Breast epithelium (tissue), 4 donors: ENCODE measurements at regions not wholly inside any gene's neighbourhood (a gene's known extent, or its start where the extent isn't known, plus 50 kb on each side); places are given as distances from the start of the nearest gene placed in this dataset.

ENCODE experiments used
- DNase-seq, 2 donors: peaks; one replicate each; pipeline ENCODE4 v3.0.0-alpha.2; 2019; ENCODE audit warnings: low spot score in 2 of 2
- H3K27ac ChIP-seq, 2 donors: fragments of 200-600 bp; sonication (generic) in 1 of 2; one replicate each; pipeline ENCODE4 v1.5.1; 2016 to 2019; ENCODE audit warnings: mild to moderate bottlenecking in 1 of 2
- H3K27me3 ChIP-seq, 2 donors: fragments of 200-600 bp; sonication (generic) in 1 of 2; one replicate each; pipeline versions ENCODE4 v1.5.1 to v1.6.0; 2017 to 2019; ENCODE audit warnings: control low read depth in 1 of 2, mild to moderate bottlenecking in 1 of 2
- H3K36me3 ChIP-seq: fragments of 200-600 bp; one replicate; pipeline ENCODE4 v1.5.1; 2019
- H3K4me1 ChIP-seq, 2 donors: fragments of 200-600 bp; sonication (generic); one replicate each; pipeline ENCODE4 v1.5.1; 2016 to 2019; ENCODE audit warnings: control low read depth in 1 of 2
- H3K4me3 ChIP-seq, 3 donors: fragments of 200-600 bp; sonication (generic); 1 replicate in 2 of 3; 2 replicates in 1 of 3; pipeline ENCODE4 v1.5.1; 2016 to 2019; ENCODE audit warnings: mild to moderate bottlenecking in 3 of 3, moderate library complexity in 2 of 3
- H3K9me3 ChIP-seq, 2 donors: fragments of 200-600 bp; sonication (generic) in 1 of 2; one replicate each; pipeline ENCODE4 v1.5.1; 2016 to 2019; ENCODE audit warnings: control low read depth in 1 of 2
- POLR2A ChIP-seq: fragments of 450-650 bp; IDR thresholded peaks from one replicate; pipeline ENCODE4 v1.6.1; 2016; ENCODE audit warnings: antibody characterized with exemption, mild to moderate bottlenecking, moderate library complexity
- POLR2AphosphoS5 ChIP-seq, 3 donors: sonication (generic); formaldehyde crosslinking; IDR thresholded peaks; one replicate each; pipeline ENCODE4 v1.6.1; 2017; ENCODE audit warnings: antibody characterized with exemption in 3 of 3
- intact Hi-C: fragments of 100-400 bp; cut with DNase I; formaldehyde crosslinking; loops from one replicate; pipeline ENCODE4 v1.15.1; 2023; ENCODE audit warnings: low total_unique reads
- TF ChIP-seq, protein P1 (sequence below), 3 donors: fragments of 450-650 bp; IDR thresholded peaks; one replicate each; pipeline ENCODE4 v1.5.1; 2016 to 2017; ENCODE audit warnings: antibody characterized with exemption in 3 of 3, mild to moderate bottlenecking in 3 of 3, moderate library complexity in 3 of 3

DNA sequence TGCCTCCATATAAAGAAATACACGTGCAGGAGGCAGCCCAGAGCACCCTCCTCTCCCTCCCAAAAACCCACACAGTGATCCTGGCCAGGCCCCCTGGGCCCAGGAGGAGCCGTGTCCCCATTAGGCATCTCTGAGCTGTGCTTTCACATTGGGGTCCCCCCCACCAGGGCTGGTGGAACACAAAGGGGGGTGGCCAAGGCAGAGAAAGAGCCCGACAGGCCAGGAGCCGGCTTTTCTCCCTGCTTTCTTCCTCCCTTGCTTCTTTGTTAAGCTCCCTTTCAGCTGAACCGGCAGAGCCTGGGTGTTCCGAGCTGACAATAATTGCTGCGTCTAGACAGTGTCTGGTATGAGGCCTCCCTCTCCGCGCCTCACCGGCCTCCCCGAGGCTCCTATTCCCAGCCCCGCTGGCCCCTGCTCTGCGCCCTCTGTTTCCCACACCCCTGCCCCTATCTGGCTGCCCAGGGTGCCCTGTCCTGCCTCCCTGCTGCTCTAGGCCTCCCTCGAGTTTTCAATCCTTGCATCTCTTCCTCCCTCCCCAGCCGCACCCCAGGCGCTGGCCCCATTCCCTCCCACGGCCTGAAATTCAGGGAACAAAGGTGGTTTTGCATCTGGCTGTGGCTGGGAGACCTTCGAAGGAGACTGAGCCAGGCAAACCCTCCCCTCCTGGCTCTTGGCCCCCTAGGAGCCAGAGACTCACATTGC is 120.6 kb downstream of the C9orf50 start:
- DNase-seq, result no peak
- no peak for TF ChIP-seq POLR2AphosphoS5 (IDR thresholded peaks at IDR 0.05)
- H3K27ac ChIP-seq, result peak overlapping the region; percentile 100
- H3K4me3 ChIP-seq, result peak overlapping the region in 1 of 3 donors; percentile 13
- H3K36me3 ChIP-seq, result no peaks in the 10 kb centered on the region
- H3K4me1 ChIP-seq, result peaks cover 17 to 18% of the 10 kb centered on the region in 2 donors
- no peaks in the 10 kb centered on the region for H3K27me3 ChIP-seq
- intact Hi-C loops, result no loop called here
- H3K9me3 ChIP-seq, result no peaks in the 10 kb centered on the region

DNA sequence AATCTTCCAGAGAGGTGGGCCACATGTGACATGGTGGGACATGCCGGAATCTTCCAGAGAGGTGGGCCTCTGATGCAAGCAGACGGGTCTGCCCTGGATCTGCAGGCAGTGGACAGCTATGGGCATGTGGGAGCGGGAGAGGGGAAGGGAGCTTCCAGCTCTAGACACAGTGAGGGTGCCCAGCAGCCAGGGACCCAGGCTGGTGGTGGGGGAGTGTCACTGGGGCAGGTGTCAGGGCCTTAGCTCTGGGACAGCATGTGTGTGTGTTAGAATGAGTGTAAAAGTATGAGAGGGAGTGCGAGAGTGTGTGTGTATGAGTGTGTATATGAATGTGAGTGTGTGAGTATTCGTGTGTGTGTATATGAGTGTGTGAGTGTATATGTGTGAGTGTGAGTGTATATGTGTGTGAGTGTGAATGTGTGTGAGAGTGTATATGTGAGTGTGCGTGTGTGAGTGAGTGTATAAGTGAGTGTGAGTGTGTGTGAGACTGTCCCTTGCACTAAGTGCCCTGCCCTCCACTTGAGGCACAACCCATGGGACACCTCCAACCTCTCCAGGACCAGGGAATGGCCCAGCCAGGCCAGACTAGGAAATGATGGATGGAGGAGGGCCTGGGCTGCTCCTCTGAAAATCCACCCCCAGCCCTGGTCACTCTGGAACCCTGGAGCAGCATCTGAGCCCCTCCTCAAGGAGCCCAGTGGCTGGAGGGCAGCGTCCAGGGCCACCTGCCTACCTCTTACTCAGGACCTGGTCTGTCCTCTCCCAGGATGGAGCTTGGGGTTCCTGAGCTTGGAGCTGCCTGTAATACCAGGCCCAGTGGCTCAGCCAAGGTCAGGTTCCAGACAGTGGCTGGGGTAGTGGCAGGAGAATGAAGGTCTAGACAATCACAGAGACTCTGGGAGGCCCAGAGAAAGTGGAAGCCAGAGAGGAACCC is 122.2 kb downstream of the C9orf50 start:
- Histone ChIP-seq H3K4me1 (peaks cover 18 to 22% of the 10 kb centered on the region in 2 donors), H3K27ac (peak overlapping the region; percentile 100), H3K4me3 (peak overlapping the region; percentile 59 to 77 (median 67)), H3K27me3 (no peaks in the 10 kb centered on the region), H3K9me3 (no peaks in the 10 kb centered on the region), H3K36me3 (no peaks in the 10 kb centered on the region)
- intact Hi-C loops, result loop anchor here (5.0 kb wide), 1 partner anchor 104 kb away; no protein-coding TSS in a partner anchor
- no peak for TF ChIP-seq POLR2A
- TF ChIP-seq POLR2AphosphoS5 (IDR thresholded peaks at IDR 0.05), result no peak
- TF ChIP-seq, protein P1, sequence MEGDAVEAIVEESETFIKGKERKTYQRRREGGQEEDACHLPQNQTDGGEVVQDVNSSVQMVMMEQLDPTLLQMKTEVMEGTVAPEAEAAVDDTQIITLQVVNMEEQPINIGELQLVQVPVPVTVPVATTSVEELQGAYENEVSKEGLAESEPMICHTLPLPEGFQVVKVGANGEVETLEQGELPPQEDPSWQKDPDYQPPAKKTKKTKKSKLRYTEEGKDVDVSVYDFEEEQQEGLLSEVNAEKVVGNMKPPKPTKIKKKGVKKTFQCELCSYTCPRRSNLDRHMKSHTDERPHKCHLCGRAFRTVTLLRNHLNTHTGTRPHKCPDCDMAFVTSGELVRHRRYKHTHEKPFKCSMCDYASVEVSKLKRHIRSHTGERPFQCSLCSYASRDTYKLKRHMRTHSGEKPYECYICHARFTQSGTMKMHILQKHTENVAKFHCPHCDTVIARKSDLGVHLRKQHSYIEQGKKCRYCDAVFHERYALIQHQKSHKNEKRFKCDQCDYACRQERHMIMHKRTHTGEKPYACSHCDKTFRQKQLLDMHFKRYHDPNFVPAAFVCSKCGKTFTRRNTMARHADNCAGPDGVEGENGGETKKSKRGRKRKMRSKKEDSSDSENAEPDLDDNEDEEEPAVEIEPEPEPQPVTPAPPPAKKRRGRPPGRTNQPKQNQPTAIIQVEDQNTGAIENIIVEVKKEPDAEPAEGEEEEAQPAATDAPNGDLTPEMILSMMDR (IDR thresholded peaks at IDR 0.05), result no peak
- DNase-seq, result no peak

- Histone ChIP-seq H3K36me3 (no peaks in the 10 kb centered on the region), H3K4me3 (peak overlapping the region; percentile 59 to 77 (median 67)), H3K9me3 (no peaks in the 10 kb centered on the region), H3K4me1 (peaks cover 18 to 22% of the 10 kb centered on the region in 2 donors), H3K27me3 (no peaks in the 10 kb centered on the region), H3K27ac (peak overlapping the region; percentile 100)
- TF ChIP-seq POLR2A (no peak), POLR2AphosphoS5 (IDR thresholded peaks at IDR 0.05) (peak in 1 of 3 donors; percentile 7)
- intact Hi-C loops, result loop anchor here (5.0 kb wide), 1 partner anchor 104 kb away; no protein-coding TSS in a partner anchor
- no peak for DNase-seq
Measured at GRCh38 chr9:129497813-129498450, 123.0 kb downstream of the C9orf50 start.

GRCh38 chr9:129497005-129497812 is 123.7 kb downstream of the C9orf50 start:
- peaks cover 18 to 24% of the 10 kb centered on the region in 2 donors for H3K4me1 ChIP-seq
- H3K27ac ChIP-seq, result peak overlapping the region; percentile 100
- intact Hi-C loops, result loop anchor here (5.0 kb wide), 1 partner anchor 105 kb away; no protein-coding TSS in a partner anchor
- no peaks in the 10 kb centered on the region for H3K36me3 ChIP-seq
- no peaks in the 10 kb centered on the region for H3K27me3 ChIP-seq
- no peaks in the 10 kb centered on the region for H3K9me3 ChIP-seq
- DNase-seq, result peak in 1 of 2 donors; percentile 60
- TF ChIP-seq POLR2A, result no peak
- peak in 1 of 3 donors; percentile 23 for TF ChIP-seq POLR2AphosphoS5 (IDR thresholded peaks at IDR 0.05)
- TF ChIP-seq, protein P1 (IDR thresholded peaks at IDR 0.05), result no peak
- H3K4me3 ChIP-seq, result peak overlapping the region; percentile 59 to 77 (median 67)

GRCh38 chr9:129496473-129497004 is 124.4 kb downstream of the C9orf50 start:
- no peaks in the 10 kb centered on the region for H3K27me3 ChIP-seq
- no peaks in the 10 kb centered on the region for H3K36me3 ChIP-seq
- H3K9me3 ChIP-seq, result no peaks in the 10 kb centered on the region
- H3K27ac ChIP-seq, result peak overlapping the region; percentile 100
- peaks cover 18 to 30% of the 10 kb centered on the region in 2 donors for H3K4me1 ChIP-seq
- H3K4me3 ChIP-seq, result peak overlapping the region; percentile 59 to 77 (median 67)
- peak; percentile 95 to 96 for DNase-seq
- intact Hi-C loops, result loop anchor here (1.0 to 5.0 kb wide), 2 partner anchors 106 to 355 kb away; no protein-coding TSS in a partner anchor
- TF ChIP-seq POLR2A, result peak; percentile 83
- TF ChIP-seq, protein P1 (IDR thresholded peaks at IDR 0.05), result no peak
- TF ChIP-seq POLR2AphosphoS5 (IDR thresholded peaks at IDR 0.05), result peak; percentile 90 to 94 (median 91)
